ENCODE measurements at regions not wholly inside any gene's neighbourhood (a gene's known extent, or its start where the extent isn't known, plus 50 kb on each side); places are given as distances from the start of the nearest gene placed in this dataset.
"Not testable (repeated sequence)": the region's sequence is repeated elsewhere in the genome, so short reads cannot be mapped to it uniquely, and the experiment has no call there.

DNA sequence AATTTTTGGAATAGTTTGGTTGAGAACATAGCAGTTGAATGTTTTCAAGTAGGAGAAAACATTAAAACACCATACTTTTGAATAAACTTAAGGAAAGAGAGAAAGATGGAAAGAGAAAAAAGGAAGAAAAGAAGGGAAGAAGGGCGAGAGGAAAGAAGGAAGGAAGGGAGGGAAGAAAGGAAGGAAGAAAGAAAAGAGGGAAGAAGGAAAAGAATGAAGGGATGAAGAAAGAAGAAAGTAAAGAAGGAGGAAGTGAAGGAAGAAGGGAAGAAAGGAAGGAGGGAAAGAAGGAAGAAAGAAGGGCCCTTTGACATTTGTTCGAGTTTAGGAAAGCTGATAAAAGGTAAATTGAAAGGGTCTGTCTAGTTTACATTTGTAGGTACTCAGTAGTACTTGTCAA lies 482.7 kb downstream of the SIPA1L2 start:
- no peak for DNase-seq

DNA sequence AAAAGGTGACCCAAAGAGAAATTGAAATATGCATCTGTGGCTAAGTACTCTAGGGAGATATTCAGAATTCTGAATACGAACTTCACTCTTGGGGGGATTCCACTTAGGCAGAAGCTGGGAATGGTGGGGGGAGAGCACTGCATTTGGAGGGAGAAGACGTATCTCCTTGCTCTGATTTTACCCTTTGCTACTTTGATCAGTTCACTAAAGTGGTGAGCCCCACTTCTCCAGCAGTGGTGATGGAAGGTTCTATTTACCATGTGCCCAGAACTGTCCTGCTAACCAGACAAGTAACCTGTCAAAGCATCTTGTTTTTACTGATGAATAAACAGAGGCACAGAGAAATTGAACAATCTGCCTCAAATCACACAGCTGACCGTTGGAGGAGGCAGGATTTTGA lies 483.4 kb downstream of the SIPA1L2 start:
- DNase-seq = no peak

GRCh38 chr1:232145768-232146167 lies 484.2 kb downstream of the SIPA1L2 start:
- no peak for DNase-seq

GRCh38 chr1:232144696-232145230 lies 485.2 kb downstream of the SIPA1L2 start:
- no peak for DNase-seq

DNA sequence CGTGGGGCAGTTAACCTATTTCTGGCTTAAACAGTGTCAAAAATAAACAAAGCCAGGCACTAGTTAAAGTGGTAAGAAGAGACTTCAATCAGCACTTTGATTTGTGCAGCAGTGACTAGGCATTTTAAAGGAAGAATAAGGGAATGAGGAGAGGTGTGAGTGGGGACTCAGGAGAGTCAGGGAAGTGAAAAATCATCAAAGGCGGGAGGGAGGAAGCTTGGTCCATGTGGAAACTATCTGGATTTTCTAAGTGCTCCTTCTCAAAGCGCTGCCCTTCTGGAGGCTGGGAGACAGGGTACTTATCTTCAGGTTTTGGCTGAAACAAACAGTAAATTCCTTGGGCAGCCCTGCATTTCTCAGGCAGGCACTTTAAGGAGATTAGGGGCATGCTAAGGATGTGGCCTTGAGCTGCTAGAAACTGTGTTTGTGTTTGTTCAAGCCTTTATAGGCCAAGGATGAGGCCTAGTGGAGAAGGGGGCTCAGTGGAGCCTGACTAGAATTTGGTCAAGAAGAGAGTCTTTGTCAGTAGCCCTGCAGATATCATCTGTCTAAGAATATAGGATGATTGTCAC lies 486.5 kb downstream of the SIPA1L2 start:
- DNase-seq = no peak

DNA sequence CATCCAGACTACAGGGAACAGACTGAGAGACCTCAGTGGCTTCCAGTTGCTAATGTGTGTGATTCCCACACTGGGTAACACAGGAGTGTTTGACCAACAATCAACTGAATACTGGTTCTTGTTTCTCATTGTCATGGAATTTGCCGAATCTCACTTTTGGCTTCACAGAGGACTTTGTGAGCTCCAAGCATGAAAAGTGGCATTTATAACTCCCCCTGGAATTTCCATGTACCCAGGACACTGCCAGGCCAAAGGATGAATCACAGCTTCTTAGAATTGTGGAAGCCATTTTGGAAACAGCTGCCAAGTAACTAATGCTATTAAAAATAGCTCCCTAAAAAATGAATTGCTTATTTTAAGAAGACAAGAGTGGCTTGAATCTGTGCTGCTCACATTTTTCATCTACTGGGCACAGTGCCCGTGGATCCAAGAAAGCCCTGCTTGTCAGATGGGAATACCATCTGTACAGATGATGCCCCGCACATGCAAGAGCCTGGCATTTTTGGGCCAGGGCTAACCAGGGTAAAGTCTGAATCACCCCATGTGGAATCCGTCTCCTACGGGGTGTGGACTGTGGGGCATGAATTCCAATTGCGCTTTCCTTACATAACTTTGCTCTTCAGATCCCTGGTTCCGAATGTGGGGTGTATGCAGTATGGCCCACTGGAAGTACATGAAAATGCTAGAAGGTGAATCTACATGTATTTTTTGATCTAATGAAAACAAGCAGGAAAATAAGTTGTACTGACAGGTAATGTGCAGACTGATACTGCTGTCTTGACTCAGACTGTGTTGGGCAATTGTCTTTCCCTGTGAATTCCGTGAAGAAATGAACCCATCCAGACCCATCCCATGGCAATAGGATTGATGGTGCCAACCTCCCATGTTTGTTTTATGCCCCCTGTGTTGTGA lies 487.3 kb downstream of the SIPA1L2 start:
- no peak for DNase-seq

- not testable (repeated sequence) for DNase-seq
Measured at GRCh38 chr1:232141167-232141448, 488.8 kb downstream of the SIPA1L2 start.

GRCh38 chr1:232140419-232141166 lies 489.3 kb downstream of the SIPA1L2 start:
- no peak for DNase-seq

- no peak for DNase-seq
Measured at GRCh38 chr1:232139444-232139843, 490.5 kb downstream of the SIPA1L2 start.

DNA sequence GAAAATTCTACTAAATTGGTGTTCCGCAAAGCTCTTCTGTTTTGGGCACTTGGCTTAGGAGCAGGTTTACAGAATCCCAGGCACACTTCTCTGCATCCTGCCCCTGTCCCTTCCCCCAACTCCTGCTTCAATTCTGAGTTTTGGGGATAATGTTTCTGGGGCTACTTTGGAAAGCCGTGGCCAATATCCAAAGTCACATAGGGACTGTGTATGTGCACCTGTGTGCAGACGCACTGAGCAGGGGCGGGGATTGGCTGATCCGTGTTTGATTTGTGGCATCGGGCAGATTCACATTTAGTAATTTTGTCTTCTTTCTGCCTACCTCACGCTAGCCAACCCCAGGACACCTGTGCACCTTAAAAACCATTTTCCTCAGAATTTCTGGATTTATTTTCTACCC lies 491.9 kb downstream of the SIPA1L2 start:
- no peak for DNase-seq

- DNase-seq = no peak
Measured at GRCh38 chr1:232137066-232137465, 492.9 kb downstream of the SIPA1L2 start.

DNA sequence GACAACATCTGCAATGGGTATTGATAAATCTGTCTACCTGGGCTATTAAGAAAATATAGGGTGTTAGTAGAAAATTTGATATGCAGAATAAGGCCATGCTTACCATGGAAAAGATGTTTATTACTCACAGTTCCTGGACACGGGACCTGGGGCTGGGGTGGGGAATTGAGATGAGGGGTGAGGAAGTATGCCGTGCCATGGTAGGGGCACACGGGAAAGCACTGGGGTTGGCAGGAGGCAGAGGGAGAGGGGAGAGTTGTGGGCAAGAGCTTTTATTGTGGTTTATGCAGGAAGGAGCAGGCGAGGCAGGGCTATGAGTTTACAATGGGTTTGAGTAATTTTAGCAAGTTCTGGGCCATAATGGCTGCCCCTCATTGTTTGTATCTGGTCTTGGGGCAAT lies 493.8 kb downstream of the SIPA1L2 start:
- DNase-seq = no peak

GRCh38 chr1:232134365-232134764 lies 495.6 kb downstream of the SIPA1L2 start:
- DNase-seq = no peak

DNA sequence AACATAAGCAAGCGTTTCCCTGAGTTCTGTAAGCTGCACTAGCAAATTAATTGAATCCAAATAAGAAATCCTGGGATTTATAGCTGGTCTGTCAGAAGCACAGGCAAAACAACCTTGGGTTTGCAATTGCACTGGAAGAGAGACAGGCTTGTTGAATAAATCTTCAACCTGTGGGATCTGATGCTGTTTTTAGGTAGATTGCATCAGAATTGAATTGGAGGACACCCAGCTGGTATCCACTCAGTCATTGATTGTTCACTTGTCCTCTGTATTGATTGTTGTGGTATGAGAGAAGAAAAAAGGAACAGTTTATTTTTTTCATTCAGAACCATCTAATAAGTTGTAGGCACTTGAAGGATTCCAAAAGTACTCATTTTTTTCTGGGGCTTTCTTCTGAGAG lies 497.4 kb downstream of the SIPA1L2 start:
- DNase-seq = no peak

DNA sequence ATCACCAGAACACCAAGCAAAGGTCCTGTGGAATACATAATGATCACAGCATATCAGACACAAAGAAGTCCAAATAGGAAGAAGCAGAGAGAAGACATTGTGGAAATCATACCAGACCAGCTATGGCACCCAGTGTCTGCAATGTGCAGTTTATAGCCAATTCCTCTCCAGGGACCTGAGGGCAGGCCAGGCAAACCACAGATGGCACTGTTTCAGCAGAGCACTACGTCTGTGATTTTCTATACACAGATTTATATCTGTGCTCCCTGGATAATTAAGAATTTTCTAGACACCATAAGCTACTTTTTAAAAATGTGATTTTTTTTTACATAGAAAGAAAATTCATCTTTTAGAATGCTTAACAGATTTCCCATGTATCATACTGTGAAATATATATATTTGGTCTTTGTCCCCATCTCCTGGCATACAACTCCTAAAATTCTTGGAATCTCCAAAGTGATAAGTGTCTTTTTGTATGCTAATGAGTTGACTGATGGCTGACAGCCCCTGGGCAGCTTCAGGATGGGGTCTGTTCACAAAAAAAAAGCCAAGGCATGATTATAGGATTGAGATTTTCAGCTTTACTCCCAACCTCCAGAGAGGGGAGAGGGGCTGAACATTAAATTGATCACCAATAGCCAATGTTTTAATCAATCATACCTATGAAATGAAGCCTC lies 498.1 kb downstream of the SIPA1L2 start:
- no peak for DNase-seq

DNA sequence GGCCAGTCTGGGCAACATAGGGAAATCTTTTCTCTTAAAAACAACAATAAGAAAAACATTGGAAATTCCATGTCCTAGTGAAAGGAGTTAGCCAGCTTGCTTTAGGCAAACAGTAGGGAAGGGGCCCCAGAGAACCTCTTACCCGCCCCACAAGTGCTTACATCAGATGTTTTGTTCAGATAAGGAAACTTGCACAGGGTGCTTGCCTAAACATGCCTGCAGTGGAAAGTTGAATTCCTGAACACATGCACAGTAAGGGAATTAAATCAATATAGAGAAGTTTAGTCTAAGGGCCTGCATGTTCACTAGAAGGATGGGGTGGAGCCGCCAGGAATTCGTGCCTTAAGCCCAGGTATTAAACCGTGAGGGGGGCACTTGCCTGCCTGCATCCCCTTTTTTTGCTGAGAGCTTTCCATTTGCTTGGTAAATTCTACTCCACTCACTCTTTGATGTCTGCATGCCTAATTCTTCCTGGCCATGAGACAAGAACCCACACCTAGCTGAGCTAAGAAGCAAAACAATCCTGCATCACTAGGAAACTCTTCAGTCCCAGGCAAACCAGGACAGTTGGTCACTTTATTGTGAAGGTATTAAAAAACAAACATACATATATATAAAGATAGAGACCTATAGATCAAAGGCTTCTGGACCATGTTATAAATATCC lies 499.0 kb downstream of the SIPA1L2 start:
- DNase-seq = no peak

GRCh38 chr1:232127190-232127589 lies 500.6 kb downstream of the DISC1 start:
- no peak for DNase-seq

GRCh38 chr1:232123775-232124659 lies 497.4 kb downstream of the DISC1 start:
- DNase-seq = no peak

GRCh38 chr1:232117903-232118302 lies 491.3 kb downstream of the DISC1 start:
- DNase-seq = not testable (repeated sequence)

- no peak for DNase-seq
Measured at GRCh38 chr1:232114985-232115384, 488.4 kb downstream of the DISC1 start.

GRCh38 chr1:232112076-232112475 lies 485.5 kb downstream of the DISC1 start:
- no peak for DNase-seq

DNA sequence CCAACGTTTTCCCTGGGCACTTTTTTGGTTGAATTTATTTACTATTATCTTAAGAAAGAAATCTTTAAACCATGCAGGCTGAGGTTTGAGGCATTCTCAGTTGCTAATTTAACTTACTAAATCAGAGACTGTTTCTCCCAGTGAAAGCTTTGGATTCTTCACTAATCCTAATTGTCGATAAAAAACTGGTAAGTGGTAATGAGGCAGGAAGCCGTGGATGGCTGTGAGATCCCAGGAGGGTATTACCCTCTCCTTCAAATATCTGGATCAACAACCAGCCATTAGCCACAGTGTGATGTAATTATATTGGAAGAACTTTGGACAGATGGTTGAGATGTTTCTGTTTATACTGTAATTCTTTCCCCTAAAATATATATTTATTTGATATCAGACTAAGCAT lies 485.0 kb downstream of the DISC1 start:
- DNase-seq = no peak

Measured in NCI-H2171 (cell line).